ENCODE measurements at regions not wholly inside any gene's neighbourhood (a gene's known extent, or its start where the extent isn't known, plus 50 kb on each side); places are given as distances from the start of the nearest gene placed in this dataset.
A peak's percentile ranks its signal among the peaks of the same experiment; 100 is the strongest.

DNA sequence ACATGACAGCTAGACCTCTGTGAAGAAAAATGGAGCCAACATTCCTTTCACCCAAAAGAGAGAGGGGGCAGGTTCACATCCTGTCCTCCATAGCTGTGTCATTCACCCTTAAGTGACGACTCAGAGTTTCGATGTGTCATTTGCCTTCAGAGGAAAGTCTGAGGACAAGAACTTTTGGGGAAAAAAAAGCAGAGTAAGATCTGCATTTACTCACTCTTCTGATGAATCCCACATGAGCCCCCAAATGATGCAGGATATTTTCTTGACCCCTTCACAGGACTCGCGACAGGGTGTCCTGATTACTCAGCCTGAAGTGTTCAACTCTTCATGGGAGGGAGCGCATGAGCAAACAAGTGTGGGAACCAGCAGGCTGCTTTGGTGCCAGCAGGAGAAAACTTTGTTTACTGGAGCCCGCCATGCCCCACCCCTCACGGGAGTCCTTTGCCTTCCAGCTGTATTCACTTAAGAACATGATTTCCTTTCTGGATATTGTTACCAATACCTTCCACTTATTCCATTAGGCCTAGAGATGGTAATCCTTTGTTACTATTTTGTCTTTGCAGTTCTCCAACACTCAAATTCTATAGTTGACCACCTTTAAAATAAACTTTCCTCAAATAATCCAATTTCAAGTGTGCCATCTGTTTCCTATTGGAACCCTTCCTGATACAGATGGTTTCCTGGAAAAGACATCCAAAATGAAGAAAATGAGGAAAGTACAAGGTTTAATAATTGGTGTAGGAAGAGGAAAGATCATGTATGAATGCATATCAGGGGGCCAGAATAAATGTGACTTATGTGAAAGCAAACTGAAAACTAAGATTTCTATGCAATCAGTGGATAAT lies 729.8 kb downstream of the FAM181B start:
- ATAC-seq = no peak
- Histone ChIP-seq H3K4me1 (no peaks in the 10 kb centered on the region), H3K36me3 (no peaks in the 10 kb centered on the region), H3K9me3 (no peaks in the 10 kb centered on the region), H3K4me3 (no peak overlapping the region), H3K27me3 (no peaks in the 10 kb centered on the region), H3K27ac (no peak overlapping the region)
- WGBS, 4 donors = 76 to 83% (median 80%) methylated on average over 7 of the region's 7 CpGs
- no peak for TF ChIP-seq CTCF (IDR thresholded peaks at IDR 0.05)
- TF ChIP-seq POLR2A (IDR thresholded peaks at IDR 0.05) = no peak
- intact Hi-C loops (cut with DNase I) = no loop called here
- DNase-seq = no peak

GRCh38 chr11:82003024-82003423 lies 730.6 kb downstream of the FAM181B start:
- H3K9me3 ChIP-seq = no peaks in the 10 kb centered on the region
- DNase-seq = peak in 1 of 5 donors; percentile 35
- H3K36me3 ChIP-seq = no peaks in the 10 kb centered on the region
- intact Hi-C loops (cut with DNase I) = no loop called here
- WGBS, 4 donors = 82 to 89% (median 86%) methylated on average over 8 of the region's 8 CpGs
- no peak for ATAC-seq
- TF ChIP-seq POLR2A (IDR thresholded peaks at IDR 0.05) (no peak), CTCF (IDR thresholded peaks at IDR 0.05) (no peak)
- H3K4me3 ChIP-seq = no peak overlapping the region
- H3K27ac ChIP-seq = no peak overlapping the region
- H3K27me3 ChIP-seq = no peaks in the 10 kb centered on the region
- no peaks in the 10 kb centered on the region for H3K4me1 ChIP-seq

DNA sequence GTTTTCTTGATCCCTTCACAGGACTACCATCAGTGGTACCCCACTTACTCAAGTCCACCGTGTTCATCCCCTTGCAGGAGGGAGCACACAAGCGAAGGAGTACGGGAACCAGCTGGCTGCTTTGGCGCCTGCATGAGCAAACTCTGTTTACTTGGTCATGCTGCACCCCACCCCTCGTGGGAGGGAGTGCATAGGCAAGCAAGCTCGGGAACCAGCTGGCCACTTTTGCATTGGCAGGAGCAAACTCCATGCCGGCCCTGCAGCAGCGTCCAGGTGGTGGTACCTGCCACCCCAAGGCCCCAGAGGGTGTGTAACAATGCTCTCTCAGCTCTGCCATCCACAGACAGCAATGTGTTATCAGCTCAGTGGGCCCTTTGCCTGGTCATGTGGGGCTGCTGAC lies 737.8 kb downstream of the FAM181B start:
- H3K9me3 ChIP-seq = no peaks in the 10 kb centered on the region
- WGBS, 4 donors = 77 to 81% (median 79%) methylated on average over 8 of the region's 8 CpGs
- intact Hi-C loops (cut with DNase I) = no loop called here

GRCh38 chr11:81993755-81994154 lies 739.9 kb downstream of the FAM181B start:
- intact Hi-C loops (cut with DNase I) = no loop called here
- no peaks in the 10 kb centered on the region for H3K36me3 ChIP-seq

More for the DNA sequence above, 737.8 kb downstream of the FAM181B start:
- H3K4me1 ChIP-seq = no peaks in the 10 kb centered on the region
- no peak for ATAC-seq
- no peaks in the 10 kb centered on the region for H3K27me3 ChIP-seq
- H3K36me3 ChIP-seq = no peaks in the 10 kb centered on the region
- DNase-seq = no peak
- no peak overlapping the region for H3K4me3 ChIP-seq
- H3K27ac ChIP-seq = no peak overlapping the region
- TF ChIP-seq CTCF (IDR thresholded peaks at IDR 0.05) (no peak), POLR2A (IDR thresholded peaks at IDR 0.05) (no peak)

More at GRCh38 chr11:81993755-81994154, 739.9 kb downstream of the FAM181B start:
- no peak for TF ChIP-seq CTCF (IDR thresholded peaks at IDR 0.05)
- no peak for TF ChIP-seq POLR2A (IDR thresholded peaks at IDR 0.05)
- no peak overlapping the region for H3K4me3 ChIP-seq
- DNase-seq (no peak), ATAC-seq (no peak)
- no peaks in the 10 kb centered on the region for H3K27me3 ChIP-seq
- no peak overlapping the region for H3K27ac ChIP-seq
- H3K4me1 ChIP-seq = no peaks in the 10 kb centered on the region
- no peaks in the 10 kb centered on the region for H3K9me3 ChIP-seq

All from heart left ventricle (tissue), 16 donors.